H9 (cell line): ENCODE measurements at regions not wholly inside any gene's neighbourhood (a gene's known extent, or its start where the extent isn't known, plus 50 kb on each side); places are given as distances from the start of the nearest gene placed in this dataset.

Experiments used
- DNase-seq: peaks from one replicate; pipeline ENCODE4 v3.0.0-alpha.2; 2017
- H2AFZ ChIP-seq: one replicate; pipeline ENCODE4 v1.6.1; 2013; ENCODE audit warnings: mild to moderate bottlenecking, low read length, control low read depth, moderate library complexity
- H2AK5ac ChIP-seq: 2 replicates; pipeline ENCODE4 v1.6.1; 2013; ENCODE audit warnings: low read length, control low read depth, mixed read lengths; ENCODE audit not compliant: insufficient read length
- H2BK120ac ChIP-seq: one replicate; pipeline ENCODE4 v1.6.1; 2013; ENCODE audit warnings: low read depth, mild to moderate bottlenecking, low read length, control low read depth, inconsistent platforms; ENCODE audit not compliant: poor library complexity, severe bottlenecking
- H2BK12ac ChIP-seq: 2 replicates; pipeline ENCODE4 v1.6.1; 2013; ENCODE audit warnings: low read length, control low read depth, mixed read lengths, low read depth; ENCODE audit not compliant: insufficient read length
- H2BK15ac ChIP-seq: 2 replicates; pipeline ENCODE4 v1.6.1; 2013; ENCODE audit warnings: low read depth, low read length, control low read depth
- H2BK20ac ChIP-seq: one replicate; pipeline ENCODE4 v1.6.1; 2013; ENCODE audit warnings: low read depth, mild to moderate bottlenecking, low read length, control low read depth, inconsistent platforms; ENCODE audit not compliant: poor library complexity, severe bottlenecking
- H2BK5ac ChIP-seq: 2 replicates; pipeline ENCODE4 v1.6.1; 2013; ENCODE audit warnings: low read length, control low read depth, mixed read lengths; ENCODE audit not compliant: insufficient read length
- H3K14ac ChIP-seq: 2 replicates; pipeline ENCODE4 v1.6.1; 2013; ENCODE audit warnings: low read length, control low read depth; ENCODE audit not compliant: insufficient read depth
- H3K18ac ChIP-seq: 2 replicates; pipeline ENCODE4 v1.6.1; 2013; ENCODE audit warnings: low read depth, mild to moderate bottlenecking, mixed read lengths, low read length, control low read depth; ENCODE audit not compliant: insufficient read length
- H3K23ac ChIP-seq: 2 replicates; pipeline ENCODE4 v1.6.1; 2013; ENCODE audit warnings: low read length, control low read depth, mixed read lengths, low read depth; ENCODE audit not compliant: insufficient read length
- H3K23me2 ChIP-seq: 2 replicates; pipeline ENCODE4 v1.6.1; 2013; ENCODE audit warnings: low read depth, mild to moderate bottlenecking, mixed read lengths, low read length, control low read depth; ENCODE audit not compliant: insufficient read length, poor library complexity, severe bottlenecking
- H3K27ac ChIP-seq: 2 replicates; pipeline ENCODE4 v1.5.1; 2013; ENCODE audit warnings: low read length, control low read depth, mixed read lengths, low read depth; ENCODE audit not compliant: insufficient read length
- H3K27me3 ChIP-seq: 2 replicates; pipeline ENCODE4 v1.6.1; 2013; ENCODE audit warnings: low read length, control low read depth, inconsistent platforms; ENCODE audit not compliant: insufficient read depth
- H3K4ac ChIP-seq: 2 replicates; pipeline ENCODE4 v1.6.1; 2013; ENCODE audit warnings: low read depth, mild to moderate bottlenecking, control low read depth, inconsistent platforms, low read length, moderate library complexity
- H3K4me1 ChIP-seq: 2 replicates; pipeline ENCODE4 v1.6.1; 2013; ENCODE audit warnings: low read length, control low read depth, inconsistent platforms; ENCODE audit not compliant: insufficient read depth
- H3K4me2 ChIP-seq: 2 replicates; pipeline ENCODE4 v1.6.1; 2013; ENCODE audit warnings: low read length, control low read depth, mixed read lengths; ENCODE audit not compliant: insufficient read length, insufficient read depth
- H3K56ac ChIP-seq: 2 replicates; pipeline ENCODE4 v1.6.1; 2013; ENCODE audit warnings: low read depth, mild to moderate bottlenecking, mixed read lengths, low read length, control low read depth; ENCODE audit not compliant: insufficient read length
- H3K79me1 ChIP-seq: 2 replicates; pipeline ENCODE4 v1.6.1; 2013; ENCODE audit warnings: low read depth, mild to moderate bottlenecking, moderate library complexity, low read length, control low read depth, inconsistent platforms; ENCODE audit not compliant: insufficient read depth, poor library complexity, severe bottlenecking
- H3K79me2 ChIP-seq: 2 replicates; pipeline ENCODE4 v1.6.1; 2013; ENCODE audit warnings: low read length, control low read depth, inconsistent platforms; ENCODE audit not compliant: insufficient read depth
- H3K9ac ChIP-seq: 2 replicates; pipeline ENCODE4 v1.6.1; 2013; ENCODE audit warnings: low read length, control low read depth, mixed read lengths; ENCODE audit not compliant: insufficient read length; ENCODE audit errors: extremely low read depth
- H3K9me3 ChIP-seq: one replicate; pipeline ENCODE4 v1.6.1; 2013; ENCODE audit warnings: low read depth, low read length, inconsistent platforms; ENCODE audit not compliant: control insufficient read depth
- H3T11ph ChIP-seq: one replicate; pipeline ENCODE4 v1.6.1; 2013; ENCODE audit warnings: mild to moderate bottlenecking, low read length, control low read depth, inconsistent platforms
- H4K20me1 ChIP-seq: one replicate; pipeline ENCODE4 v1.6.1; 2013; ENCODE audit not compliant: control insufficient read depth, insufficient read length, insufficient read depth
- H4K5ac ChIP-seq: 2 replicates; pipeline ENCODE4 v1.6.1; 2013; ENCODE audit warnings: low read depth, mild to moderate bottlenecking, mixed read lengths, low read length, control low read depth; ENCODE audit not compliant: insufficient read length
- H4K8ac ChIP-seq: replicated peaks from 2 replicates; pipeline ENCODE4 v1.6.1; 2013; ENCODE audit warnings: low read length, control low read depth, mixed read lengths, low read depth; ENCODE audit not compliant: insufficient read length
- H4K91ac ChIP-seq: 2 replicates; pipeline ENCODE4 v1.6.1; 2013; ENCODE audit warnings: low read depth, mild to moderate bottlenecking, moderate library complexity, mixed read lengths, low read length, control low read depth; ENCODE audit not compliant: insufficient read length
- H3K27ac Mint-ChIP-seq, 3 experiments: 2 replicates in 2 of 3; 3 replicates in 1 of 3; pipeline ENCODE4 v1.8.0; 2020 to 2021; ENCODE audit warnings: mixed read lengths in 3 of 3, mild to moderate bottlenecking in 1 of 3, moderate library complexity in 1 of 3
- H3K27me3 Mint-ChIP-seq: 2 replicates; pipeline ENCODE4 v1.8.0; 2021; ENCODE audit warnings: low read depth, mild to moderate bottlenecking, moderate library complexity, mixed read lengths
- H3K36me3 Mint-ChIP-seq, 3 experiments: 2 replicates in 2 of 3; 3 replicates in 1 of 3; pipeline ENCODE4 v1.8.0; 2020 to 2021; ENCODE audit warnings: low read depth in 3 of 3, mixed read lengths in 3 of 3; ENCODE audit not compliant: insufficient read depth in 1 of 3
- H3K4me1 Mint-ChIP-seq, 2 experiments: 2 replicates each; pipeline ENCODE4 v1.8.0; 2020; ENCODE audit warnings: mixed read lengths in 2 of 2
- H3K4me3 Mint-ChIP-seq, 2 experiments: 2 replicates in 1 of 2; 3 replicates in 1 of 2; pipeline ENCODE4 v1.8.0; 2020 to 2021; ENCODE audit warnings: mild to moderate bottlenecking in 2 of 2, mixed read lengths in 2 of 2, moderate library complexity in 1 of 2
- H3K9me3 Mint-ChIP-seq, 2 experiments: 2 replicates in 1 of 2; 3 replicates in 1 of 2; pipeline ENCODE4 v1.8.0; 2020; ENCODE audit warnings: mild to moderate bottlenecking in 2 of 2, mixed read lengths in 2 of 2, moderate library complexity in 1 of 2
- WGBS: extraction: QIAGEN DNeasy Blood & Tissue Kit; methylation state at CpG from one replicate; pipeline ENCODE4 v1.1.7; 2013; ENCODE audit warnings: missing lambda C conversion rate, low lambda C conversion rate, mixed read lengths; ENCODE audit not compliant: insufficient read length; ENCODE audit errors: extremely low coverage; 5-methylcytosine and 5-hydroxymethylcytosine counted together
- TF ChIP-seq, protein P1 (sequence below): fragments of 200-600 bp; sonication (generic); conservative IDR thresholded peaks from 3 replicates; pipeline ENCODE4 v1.8.0; 2021; ENCODE audit warnings: antibody characterized with exemption, mild to moderate bottlenecking

DNA sequence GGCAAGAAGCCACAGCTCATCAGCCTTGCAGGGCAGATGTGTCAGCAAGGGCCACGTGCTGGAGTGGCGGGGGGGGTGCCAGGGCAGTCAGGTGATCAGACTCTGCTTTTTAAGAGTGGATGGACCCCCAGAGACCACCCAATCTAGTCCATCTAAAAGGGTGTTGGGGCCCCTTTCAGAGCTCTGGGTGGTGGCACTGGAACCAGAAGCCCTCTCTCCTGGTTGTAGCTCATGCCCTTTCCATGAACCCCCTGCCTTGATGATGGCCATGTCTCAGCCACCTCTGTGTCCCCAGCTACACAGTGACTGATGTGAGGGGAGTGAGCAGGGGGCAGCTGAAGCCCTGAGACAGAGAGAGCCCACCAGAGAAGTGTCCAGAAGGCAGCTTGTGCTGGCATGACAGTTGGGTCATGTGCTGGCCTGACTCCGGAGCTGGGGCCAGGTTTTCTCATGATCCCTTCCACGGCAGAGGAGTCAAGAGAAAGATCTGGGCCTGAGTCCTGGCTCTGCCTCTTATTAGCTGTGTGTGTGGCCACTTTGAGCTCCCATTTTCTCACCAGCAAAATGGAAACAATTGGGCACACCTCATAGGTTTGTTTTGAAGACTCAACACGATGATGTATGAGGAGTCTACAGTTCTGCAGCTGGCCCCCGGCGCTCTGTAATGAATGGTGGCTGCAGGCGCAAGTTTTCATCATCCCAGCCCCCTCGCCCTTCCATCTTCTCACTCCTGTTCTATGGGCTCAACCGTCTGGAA lies 195.7 kb downstream of the ZFP36L2 start:
- Histone ChIP-seq H4K91ac (no peak overlapping the region), H3K9me3 (no peaks in the 10 kb centered on the region), H3K4me2 (no peak overlapping the region), H3K56ac (no peak overlapping the region), H3K4me1 (no peaks in the 10 kb centered on the region), H2AK5ac (no peak overlapping the region), H3K4ac (no peak overlapping the region), H3K79me1 (no peaks in the 10 kb centered on the region), H2BK120ac (no peak overlapping the region), H2BK12ac (no peak overlapping the region), H2BK20ac (no peak overlapping the region), H3K18ac (no peak overlapping the region), H3K27me3 (no peaks in the 10 kb centered on the region), H3T11ph (no peak overlapping the region), H2BK5ac (no peak overlapping the region), H3K27ac (no peak overlapping the region), H4K8ac (no peak overlapping the region), H4K5ac (no peak overlapping the region), H2AFZ (no peak overlapping the region), H3K23me2 (no peaks in the 10 kb centered on the region), H4K20me1 (no peaks in the 10 kb centered on the region), H3K14ac (no peak overlapping the region; the same call in 1 of the 2 replicates), H3K79me2 (no peaks in the 10 kb centered on the region), H3K23ac (no peak overlapping the region), H3K9ac (no peak overlapping the region), H2BK15ac (no peak overlapping the region)
- Mint-ChIP-seq H3K4me3 (no peak overlapping the region), H3K4me1 (peaks cover 6 to 10% of the 10 kb centered on the region in 2 experiments; a peak in 3 of 4 replicates), H3K36me3 (peaks cover 0 to 4% (median 0%) of the 10 kb centered on the region in 3 experiments; a peak in 1 of 7 replicates), H3K27me3 (peaks cover 2% of the 10 kb centered on the region), H3K9me3 (peaks cover 0 to 3% of the 10 kb centered on the region in 2 experiments; a peak in 1 of 5 replicates), H3K27ac (peak overlapping the region in 1 of 3 experiments; percentile 66; a peak in 2 of 7 replicates)
- WGBS: no CpG with 5 or more reads among the region's 10 CpGs
- TF ChIP-seq, protein P1, sequence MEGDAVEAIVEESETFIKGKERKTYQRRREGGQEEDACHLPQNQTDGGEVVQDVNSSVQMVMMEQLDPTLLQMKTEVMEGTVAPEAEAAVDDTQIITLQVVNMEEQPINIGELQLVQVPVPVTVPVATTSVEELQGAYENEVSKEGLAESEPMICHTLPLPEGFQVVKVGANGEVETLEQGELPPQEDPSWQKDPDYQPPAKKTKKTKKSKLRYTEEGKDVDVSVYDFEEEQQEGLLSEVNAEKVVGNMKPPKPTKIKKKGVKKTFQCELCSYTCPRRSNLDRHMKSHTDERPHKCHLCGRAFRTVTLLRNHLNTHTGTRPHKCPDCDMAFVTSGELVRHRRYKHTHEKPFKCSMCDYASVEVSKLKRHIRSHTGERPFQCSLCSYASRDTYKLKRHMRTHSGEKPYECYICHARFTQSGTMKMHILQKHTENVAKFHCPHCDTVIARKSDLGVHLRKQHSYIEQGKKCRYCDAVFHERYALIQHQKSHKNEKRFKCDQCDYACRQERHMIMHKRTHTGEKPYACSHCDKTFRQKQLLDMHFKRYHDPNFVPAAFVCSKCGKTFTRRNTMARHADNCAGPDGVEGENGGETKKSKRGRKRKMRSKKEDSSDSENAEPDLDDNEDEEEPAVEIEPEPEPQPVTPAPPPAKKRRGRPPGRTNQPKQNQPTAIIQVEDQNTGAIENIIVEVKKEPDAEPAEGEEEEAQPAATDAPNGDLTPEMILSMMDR: no peak
- no peak for DNase-seq
